Prostate gland (tissue), 2 donors: ENCODE measurements at regions not wholly inside any gene's neighbourhood (a gene's known extent, or its start where the extent isn't known, plus 50 kb on each side); places are given as distances from the start of the nearest gene placed in this dataset.

Experiments used
- DNase-seq: peaks from one replicate; pipeline ENCODE4 v3.0.0-alpha.2; 2019; ENCODE audit warnings: low spot score
- H3K27ac ChIP-seq, 2 donors: fragments of 200-600 bp; sonication (generic); 2 replicates each; pipeline ENCODE4 v1.5.1; 2017 to 2019
- H3K27me3 ChIP-seq: fragments of 200-600 bp; sonication (generic); replicated peaks from 2 replicates; pipeline ENCODE4 v1.5.1; 2019; ENCODE audit not compliant: insufficient read depth
- H3K36me3 ChIP-seq, 2 donors: fragments of 200-600 bp; sonication (generic); 1 replicate in 1 of 2; 2 replicates in 1 of 2; pipeline versions ENCODE4 v1.5.1 to v1.8.1; 2017 to 2019
- H3K4me1 ChIP-seq: fragments of 200-600 bp; sonication (generic); replicated peaks from 2 replicates; pipeline ENCODE4 v1.5.1; 2019
- H3K4me3 ChIP-seq, 2 donors: fragments of 200-600 bp; sonication (generic); 2 replicates each; pipeline ENCODE4 v1.5.1; 2017 to 2019
- H3K9me3 ChIP-seq: fragments of 200-600 bp; sonication (generic); 2 replicates; pipeline ENCODE4 v1.5.1; 2017
- CTCF ChIP-seq, 4 experiments: fragments of 200-600 bp in 2 of 4; fragments of 450-650 bp in 2 of 4; sonication (generic) in 2 of 4; IDR thresholded peaks; 1 replicate in 3 of 4; 2 replicates in 1 of 4; pipeline ENCODE4 v1.5.1; 2016 to 2019; ENCODE audit warnings: antibody characterized with exemption in 4 of 4, mild to moderate bottlenecking in 2 of 4, moderate library complexity in 2 of 4
- POLR2A ChIP-seq: fragments of 450-650 bp; IDR thresholded peaks from one replicate; pipeline ENCODE4 v1.6.1; 2016; ENCODE audit warnings: antibody characterized with exemption, mild to moderate bottlenecking
- POLR2AphosphoS5 ChIP-seq: sonication (generic); formaldehyde crosslinking; IDR thresholded peaks from one replicate; pipeline ENCODE4 v1.6.1; 2017; ENCODE audit warnings: antibody characterized with exemption
- WGBS: methylation state at CpG from one replicate; pipeline ENCODE4 v1.1.5; 2018; 5-methylcytosine and 5-hydroxymethylcytosine counted together
- intact Hi-C: fragments of 100-400 bp; cut with DNase I; formaldehyde crosslinking; loops from one replicate; pipeline ENCODE4 v1.14.2; 2022

- DNase-seq, result no peak
- Histone ChIP-seq H3K9me3 (no peaks in the 10 kb centered on the region), H3K27ac (no peak overlapping the region), H3K27me3 (no peaks in the 10 kb centered on the region), H3K36me3 (no peaks in the 10 kb centered on the region), H3K4me3 (no peak overlapping the region), H3K4me1 (no peaks in the 10 kb centered on the region)
- no peak for TF ChIP-seq CTCF (IDR thresholded peaks at IDR 0.05)
- no peak for TF ChIP-seq POLR2A
- TF ChIP-seq POLR2AphosphoS5, result no peak
- intact Hi-C loops, result no loop called here
Measured at GRCh38 chr18:30727849-30728248, 314.7 kb downstream of the DSC3 start.

- Histone ChIP-seq H3K27me3 (no peaks in the 10 kb centered on the region), H3K27ac (no peak overlapping the region), H3K4me3 (no peak overlapping the region), H3K4me1 (no peaks in the 10 kb centered on the region), H3K36me3 (no peaks in the 10 kb centered on the region), H3K9me3 (no peaks in the 10 kb centered on the region)
- intact Hi-C loops, result no loop called here
- 27% methylated on average over 2 of the region's 2 CpGs for WGBS
- TF ChIP-seq CTCF (IDR thresholded peaks at IDR 0.05) (no peak), POLR2A (no peak), POLR2AphosphoS5 (no peak)
- no peak for DNase-seq
Measured at GRCh38 chr18:30713299-30713698, 329.2 kb downstream of the DSC3 start.

GRCh38 chr18:30712383-30712782, 330.2 kb downstream of the DSC3 start:
- intact Hi-C loops, result no loop called here
- Histone ChIP-seq H3K4me1 (no peaks in the 10 kb centered on the region), H3K27ac (no peak overlapping the region), H3K27me3 (no peaks in the 10 kb centered on the region), H3K4me3 (no peak overlapping the region), H3K36me3 (no peaks in the 10 kb centered on the region), H3K9me3 (no peaks in the 10 kb centered on the region)
- TF ChIP-seq POLR2AphosphoS5 (no peak), CTCF (IDR thresholded peaks at IDR 0.05) (no peak), POLR2A (no peak)
- DNase-seq, result no peak
- WGBS, result 63% methylated on average over 3 of the region's 3 CpGs

GRCh38 chr18:30709595-30709994, 332.9 kb downstream of the DSC3 start:
- intact Hi-C loops, result loop anchor here (10.0 kb wide), 1 partner anchor 65 kb away; no protein-coding TSS in a partner anchor
- H3K9me3 ChIP-seq, result no peaks in the 10 kb centered on the region
- no peak for DNase-seq
- WGBS, result 12% methylated on average over 1 of the region's 1 CpG
- H3K27me3 ChIP-seq, result no peaks in the 10 kb centered on the region
- H3K4me3 ChIP-seq, result no peak overlapping the region
- no peak overlapping the region for H3K27ac ChIP-seq
- no peaks in the 10 kb centered on the region for H3K4me1 ChIP-seq
- no peak for TF ChIP-seq POLR2AphosphoS5
- H3K36me3 ChIP-seq, result no peaks in the 10 kb centered on the region

GRCh38 chr18:30705943-30706342, 336.6 kb downstream of the DSC3 start:
- Histone ChIP-seq H3K4me1 (no peaks in the 10 kb centered on the region), H3K9me3 (no peaks in the 10 kb centered on the region), H3K36me3 (no peaks in the 10 kb centered on the region), H3K27ac (no peak overlapping the region), H3K27me3 (no peaks in the 10 kb centered on the region), H3K4me3 (no peak overlapping the region)
- TF ChIP-seq POLR2A (no peak), POLR2AphosphoS5 (no peak), CTCF (IDR thresholded peaks at IDR 0.05) (no peak)
- intact Hi-C loops, result loop anchor here (10.0 kb wide), 1 partner anchor 61 kb away; no protein-coding TSS in a partner anchor
- 60% methylated on average over 4 of the region's 4 CpGs for WGBS
- DNase-seq, result no peak
